Activated CD4-positive, alpha-beta T cell treated with anti-CD3 and anti-CD28 coated beads for 36 hours (primary cell): ENCODE measurements at regions not wholly inside any gene's neighbourhood (a gene's known extent, or its start where the extent isn't known, plus 50 kb on each side); places are given as distances from the start of the nearest gene placed in this dataset.

Experiments
- ATAC-seq: fragments of 200-7000 bp; cut with Tn5 transposase; one replicate; pipeline ENCODE4 v1.10.0; 2021; ENCODE audit warnings: mild to moderate bottlenecking, moderate library complexity
- CTCF ChIA-PET: fragments of 350-600 bp; sonication (Branson Sonifier 250); formaldehyde crosslinking; loops from one replicate; lab custom pipeline; 2021; ENCODE audit warnings: antibody characterized with exemption; lab: Charles Lee
- POLR2A ChIA-PET: fragments of 350-600 bp; sonication (Branson Sonifier 250); formaldehyde crosslinking; loops from one replicate; lab custom pipeline; 2021; ENCODE audit warnings: antibody characterized with exemption, inconsistent platforms; lab: Charles Lee
- DNase-seq: peaks from one replicate; pipeline ENCODE4 v3.0.0-alpha.2; 2020
- H3K27ac Mint-ChIP-seq: one replicate; pipeline ENCODE4 v1.8.0; 2021; ENCODE audit warnings: mixed read lengths
- H3K27me3 Mint-ChIP-seq: one replicate; pipeline ENCODE4 v1.8.0; 2021; ENCODE audit warnings: mixed read lengths
- H3K36me3 Mint-ChIP-seq: one replicate; pipeline ENCODE4 v1.8.0; 2021; ENCODE audit warnings: low read depth, mixed read lengths
- H3K4me1 Mint-ChIP-seq: one replicate; pipeline ENCODE4 v1.8.0; 2021; ENCODE audit warnings: mixed read lengths
- H3K4me3 Mint-ChIP-seq: one replicate; pipeline ENCODE4 v1.8.0; 2021; ENCODE audit warnings: mild to moderate bottlenecking, moderate library complexity, mixed read lengths
- H3K9me3 Mint-ChIP-seq: one replicate; pipeline ENCODE4 v1.8.0; 2021; ENCODE audit warnings: low read depth, mixed read lengths
- intact Hi-C, 2 experiments: fragments of 100-400 bp; cut with DNase I in 1 of 2; cut with micrococcal nuclease in 1 of 2; formaldehyde crosslinking; loops; one replicate each; pipeline versions ENCODE4 v1.14.2 to v1.15.1; 2022 to 2024; cut with DNase I, micrococcal nuclease

DNA sequence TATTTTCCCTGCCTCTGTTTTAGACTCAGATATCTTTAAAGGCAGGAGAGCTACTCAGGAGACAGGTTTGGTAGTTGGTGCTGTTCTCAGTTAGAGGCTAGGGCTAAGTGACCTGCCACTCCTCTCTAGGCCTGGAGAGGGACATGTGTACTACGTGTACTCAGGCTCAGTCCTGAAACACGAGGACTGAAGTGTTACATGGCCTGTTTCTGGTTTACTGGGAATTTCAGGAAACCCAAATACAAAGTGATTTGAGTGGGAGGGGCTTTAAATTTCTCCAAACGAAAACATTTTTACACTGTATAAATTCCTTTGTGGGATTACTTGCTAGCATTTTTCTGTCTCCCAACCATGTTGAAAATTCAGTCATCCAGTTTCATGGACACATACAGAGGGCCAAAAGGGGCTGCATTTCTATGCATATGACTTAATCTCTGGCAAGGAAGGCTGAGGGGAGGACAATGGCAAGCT lies 343.3 kb downstream of the CYP26B1 start:
- Mint-ChIP-seq H3K36me3 (no peaks in the 10 kb centered on the region), H3K9me3 (no peaks in the 10 kb centered on the region), H3K4me1 (no peaks in the 10 kb centered on the region), H3K27ac (no peak overlapping the region), H3K27me3 (peaks cover 2% of the 10 kb centered on the region), H3K4me3 (no peak overlapping the region)
- no peak for ATAC-seq
- POLR2A ChIA-PET = no interaction called here
- intact Hi-C loops = no loop called here
- CTCF ChIA-PET = no interaction called here
- no peak for DNase-seq

DNA sequence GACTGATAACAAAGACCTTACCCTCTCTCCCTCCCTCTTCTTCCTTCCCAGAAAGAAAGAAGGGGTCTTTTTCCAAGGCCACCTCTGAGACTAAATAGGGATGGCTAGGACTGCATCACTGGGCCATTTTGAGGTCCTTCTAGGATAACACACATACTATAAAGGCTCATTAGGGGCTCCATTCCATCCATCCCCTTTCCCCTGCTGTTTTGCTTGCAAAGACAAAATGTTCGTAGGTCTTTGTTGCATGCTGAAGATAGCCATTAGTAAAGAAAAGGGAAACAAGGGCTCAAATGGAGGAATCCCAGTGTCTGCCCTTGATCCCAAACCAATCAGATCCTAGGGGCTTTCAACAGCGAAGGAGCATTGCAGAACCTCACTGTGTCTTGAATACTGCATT lies 344.3 kb downstream of the CYP26B1 start:
- Mint-ChIP-seq H3K4me3 (no peak overlapping the region), H3K27ac (no peak overlapping the region), H3K36me3 (no peaks in the 10 kb centered on the region), H3K9me3 (no peaks in the 10 kb centered on the region), H3K27me3 (peaks cover 2% of the 10 kb centered on the region), H3K4me1 (no peaks in the 10 kb centered on the region)
- ATAC-seq (no peak), DNase-seq (no peak)
- ChIA-PET CTCF (no interaction called here), POLR2A (no interaction called here)
- intact Hi-C loops = no loop called here

DNA sequence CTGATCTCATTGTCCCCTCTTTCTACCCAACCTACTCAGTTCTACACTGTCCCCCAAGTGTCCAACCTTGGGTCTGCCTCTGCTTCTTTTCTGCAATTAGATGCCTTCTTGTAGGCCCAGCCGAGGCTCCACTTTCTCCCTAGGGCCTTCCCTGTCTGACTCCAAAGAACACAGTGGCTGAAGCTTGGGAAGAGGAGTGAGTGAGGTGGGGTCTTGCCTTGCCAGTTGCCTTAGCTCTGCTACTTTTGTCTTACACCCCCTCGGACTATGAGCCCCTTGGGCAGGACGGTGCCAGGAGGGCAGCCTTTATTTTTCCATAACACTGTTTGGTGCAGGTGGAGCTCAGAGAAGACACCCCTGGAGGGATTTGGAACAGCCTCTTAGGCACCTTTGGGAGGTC lies 345.1 kb downstream of the CYP26B1 start:
- no peak overlapping the region for H3K27ac Mint-ChIP-seq
- no peaks in the 10 kb centered on the region for H3K9me3 Mint-ChIP-seq
- POLR2A ChIA-PET = no interaction called here
- ATAC-seq (no peak), DNase-seq (no peak)
- H3K4me3 Mint-ChIP-seq = no peak overlapping the region
- CTCF ChIA-PET = no interaction called here
- no peaks in the 10 kb centered on the region for H3K27me3 Mint-ChIP-seq
- intact Hi-C loops = no loop called here
- H3K4me1 Mint-ChIP-seq = no peaks in the 10 kb centered on the region
- H3K36me3 Mint-ChIP-seq = no peaks in the 10 kb centered on the region

DNA sequence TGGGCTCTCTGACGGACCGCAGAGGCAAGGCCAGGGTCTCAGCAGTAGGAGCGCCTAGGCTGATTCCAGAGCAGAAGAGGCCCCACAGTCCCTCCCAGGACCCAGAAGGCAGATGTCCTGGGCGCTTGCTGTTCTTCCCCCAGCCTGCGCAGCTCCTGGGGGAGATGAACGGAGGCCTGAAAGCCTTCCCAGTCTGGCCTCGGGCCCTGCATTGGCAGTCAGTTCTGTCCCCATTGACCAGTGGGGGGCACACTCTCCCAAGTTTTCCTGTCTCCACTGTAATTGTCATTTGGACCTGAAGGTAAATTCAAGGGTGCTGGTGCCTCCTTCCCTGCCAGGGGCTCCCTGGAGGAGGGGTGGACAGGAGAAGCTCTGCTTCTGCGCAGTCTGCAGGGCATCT lies 345.7 kb downstream of the CYP26B1 start:
- Mint-ChIP-seq H3K36me3 (no peaks in the 10 kb centered on the region), H3K4me1 (no peaks in the 10 kb centered on the region), H3K9me3 (no peaks in the 10 kb centered on the region), H3K27ac (no peak overlapping the region), H3K4me3 (no peak overlapping the region), H3K27me3 (no peaks in the 10 kb centered on the region)
- intact Hi-C loops = no loop called here
- ChIA-PET CTCF (interaction anchor here (0.7 to 0.8 kb wide), 2 partner anchors 145 to 778 kb away, joined by 3 to 4 read pairs; no protein-coding TSS in a partner anchor), POLR2A (no interaction called here)
- DNase-seq = peak; percentile 41
- ATAC-seq = no peak

DNA sequence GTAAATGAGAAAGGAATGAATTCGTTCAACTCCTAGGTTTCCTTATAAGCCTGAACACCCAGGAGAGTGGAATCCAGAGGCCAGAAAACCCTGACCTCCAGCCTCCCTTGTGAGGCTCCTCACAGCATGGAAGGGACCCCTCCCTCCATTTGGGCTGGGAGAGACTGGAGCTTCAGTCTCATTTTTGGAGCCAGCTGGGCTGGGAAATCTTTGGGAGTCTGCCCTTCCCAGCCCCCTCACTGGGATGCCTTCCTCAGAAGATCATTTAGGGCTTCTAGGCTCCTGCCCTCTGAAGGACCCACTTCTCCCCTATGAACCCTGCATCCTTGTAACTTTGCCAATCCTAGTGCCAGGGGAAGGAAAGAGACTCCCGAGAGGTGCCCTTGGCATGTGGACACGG lies 346.1 kb downstream of the CYP26B1 start:
- CTCF ChIA-PET = interaction anchor here (0.7 to 0.8 kb wide), 2 partner anchors 146 to 778 kb away, joined by 3 to 4 read pairs; no protein-coding TSS in a partner anchor
- no peaks in the 10 kb centered on the region for H3K4me1 Mint-ChIP-seq

DNA sequence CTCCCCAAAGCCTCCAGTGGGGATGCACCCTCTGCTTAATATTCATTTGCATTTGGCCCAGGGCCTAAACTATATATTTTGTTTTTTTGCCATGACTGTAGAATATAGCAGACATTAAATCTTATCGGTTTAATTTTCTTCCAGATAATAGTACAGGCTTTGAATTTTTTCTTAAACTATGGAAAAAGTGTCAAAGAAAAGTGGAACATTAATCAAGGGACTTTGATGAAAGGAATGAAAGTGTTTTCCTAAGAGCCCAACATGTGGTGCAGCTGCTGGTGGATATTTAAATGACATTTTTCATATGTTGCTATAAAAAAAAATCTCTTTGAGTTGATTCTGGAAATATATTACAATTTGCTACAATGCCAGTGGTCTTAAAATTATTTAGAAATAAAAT lies 346.8 kb downstream of the CYP26B1 start:
- ATAC-seq = no peak
- intact Hi-C loops = no loop called here

More for the DNA sequence above, 346.1 kb downstream of the CYP26B1 start:
- Mint-ChIP-seq H3K9me3 (no peaks in the 10 kb centered on the region), H3K27me3 (no peaks in the 10 kb centered on the region), H3K4me3 (no peak overlapping the region), H3K36me3 (no peaks in the 10 kb centered on the region), H3K27ac (no peak overlapping the region)
- POLR2A ChIA-PET = no interaction called here
- no peak for DNase-seq
- ATAC-seq = no peak
- intact Hi-C loops = no loop called here

DNA sequence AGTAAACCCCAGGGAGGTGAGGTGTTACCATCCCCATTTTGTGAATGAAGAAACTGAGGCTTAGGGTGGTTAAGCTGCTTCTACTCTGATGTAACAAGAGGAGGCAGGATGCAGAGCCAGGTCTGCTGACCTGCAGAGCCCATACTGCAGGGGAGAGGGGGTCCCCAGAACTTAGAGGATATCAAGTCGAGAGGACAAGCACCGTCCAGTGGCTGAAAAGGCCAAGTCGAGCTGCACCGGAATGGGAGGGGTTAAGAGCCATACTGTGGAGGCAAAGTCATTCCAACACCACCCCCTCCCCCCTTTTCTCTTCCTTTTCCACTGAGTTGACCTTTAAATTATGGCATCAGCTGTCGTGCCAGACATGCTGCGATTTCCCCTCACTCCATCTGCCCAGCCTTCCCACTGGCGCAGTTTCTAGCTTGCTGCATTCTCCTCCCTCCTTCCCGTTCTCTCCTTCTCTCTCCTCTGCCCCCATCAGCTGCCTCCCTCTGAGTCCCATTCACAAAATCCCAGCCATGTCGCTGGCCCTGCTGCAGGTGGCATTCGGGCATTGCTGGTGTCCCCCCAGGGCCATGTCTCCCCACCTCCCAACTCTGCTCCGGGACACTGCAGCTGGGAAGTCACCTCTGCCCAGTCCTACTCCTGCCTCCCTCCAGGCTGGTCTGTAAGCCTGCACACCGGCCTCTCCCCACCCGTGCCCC lies 346.9 kb downstream of the DYSF start:
- CTCF ChIA-PET = interaction anchor here (0.6 kb wide), 1 partner anchor 779 kb away, joined by 4 read pairs; no protein-coding TSS in a partner anchor
- intact Hi-C loops = no loop called here
- no peaks in the 10 kb centered on the region for H3K36me3 Mint-ChIP-seq

More for the DNA sequence above, 346.8 kb downstream of the CYP26B1 start:
- DNase-seq = no peak
- H3K4me3 Mint-ChIP-seq = no peak overlapping the region
- POLR2A ChIA-PET = no interaction called here
- no peaks in the 10 kb centered on the region for H3K9me3 Mint-ChIP-seq
- H3K27me3 Mint-ChIP-seq = no peaks in the 10 kb centered on the region
- H3K36me3 Mint-ChIP-seq = no peaks in the 10 kb centered on the region
- CTCF ChIA-PET = no interaction called here
- H3K4me1 Mint-ChIP-seq = no peaks in the 10 kb centered on the region
- no peak overlapping the region for H3K27ac Mint-ChIP-seq

DNA sequence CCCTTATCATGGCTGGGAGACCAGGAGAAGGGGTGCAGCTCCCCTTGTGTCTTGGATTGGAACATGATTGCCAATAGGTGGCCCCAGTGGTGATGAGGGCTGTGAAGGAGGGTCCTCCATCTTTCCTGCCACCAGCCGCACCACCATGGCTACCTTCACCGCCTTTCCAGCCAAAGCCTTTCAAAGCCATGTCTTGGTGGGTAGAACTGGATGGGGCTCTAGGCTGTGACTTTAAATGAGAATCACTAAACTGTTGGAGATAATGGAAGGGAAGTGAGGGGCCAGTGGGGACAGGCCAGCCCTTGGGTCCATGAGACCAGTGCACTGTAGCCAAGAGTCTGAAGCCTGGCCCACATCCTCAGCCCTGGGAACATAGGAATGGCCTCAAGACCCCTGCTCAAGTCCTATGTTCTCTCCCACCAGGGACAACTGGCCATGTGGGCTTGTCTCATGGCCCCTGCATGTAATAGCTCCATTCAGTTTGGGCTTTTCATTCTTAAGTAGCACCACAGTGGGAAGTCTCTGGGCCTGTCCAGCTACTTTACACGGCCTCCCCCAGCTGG lies 345.7 kb downstream of the DYSF start:
- intact Hi-C loops = loop anchor here in 1 of 2 experiments (5.0 kb wide), 1 partner anchor 252 kb away; no protein-coding TSS in a partner anchor
- ATAC-seq = no peak
- no peaks in the 10 kb centered on the region for H3K27me3 Mint-ChIP-seq
- H3K36me3 Mint-ChIP-seq = no peaks in the 10 kb centered on the region
- no peaks in the 10 kb centered on the region for H3K9me3 Mint-ChIP-seq
- no peak overlapping the region for H3K27ac Mint-ChIP-seq
- ChIA-PET CTCF (interaction anchor here (0.6 to 1.4 kb wide), 4 partner anchors 17 to 360 kb away, joined by 3 to 5 read pairs (median 3); no protein-coding TSS in a partner anchor), POLR2A (no interaction called here)
- no peak for DNase-seq
- H3K4me1 Mint-ChIP-seq = no peaks in the 10 kb centered on the region
- no peak overlapping the region for H3K4me3 Mint-ChIP-seq

More for the DNA sequence above, 346.9 kb downstream of the DYSF start:
- no peaks in the 10 kb centered on the region for H3K4me1 Mint-ChIP-seq
- ATAC-seq (no peak), DNase-seq (no peak)
- no peaks in the 10 kb centered on the region for H3K27me3 Mint-ChIP-seq
- no peaks in the 10 kb centered on the region for H3K9me3 Mint-ChIP-seq
- POLR2A ChIA-PET = no interaction called here
- H3K27ac Mint-ChIP-seq = no peak overlapping the region
- H3K4me3 Mint-ChIP-seq = no peak overlapping the region

DNA sequence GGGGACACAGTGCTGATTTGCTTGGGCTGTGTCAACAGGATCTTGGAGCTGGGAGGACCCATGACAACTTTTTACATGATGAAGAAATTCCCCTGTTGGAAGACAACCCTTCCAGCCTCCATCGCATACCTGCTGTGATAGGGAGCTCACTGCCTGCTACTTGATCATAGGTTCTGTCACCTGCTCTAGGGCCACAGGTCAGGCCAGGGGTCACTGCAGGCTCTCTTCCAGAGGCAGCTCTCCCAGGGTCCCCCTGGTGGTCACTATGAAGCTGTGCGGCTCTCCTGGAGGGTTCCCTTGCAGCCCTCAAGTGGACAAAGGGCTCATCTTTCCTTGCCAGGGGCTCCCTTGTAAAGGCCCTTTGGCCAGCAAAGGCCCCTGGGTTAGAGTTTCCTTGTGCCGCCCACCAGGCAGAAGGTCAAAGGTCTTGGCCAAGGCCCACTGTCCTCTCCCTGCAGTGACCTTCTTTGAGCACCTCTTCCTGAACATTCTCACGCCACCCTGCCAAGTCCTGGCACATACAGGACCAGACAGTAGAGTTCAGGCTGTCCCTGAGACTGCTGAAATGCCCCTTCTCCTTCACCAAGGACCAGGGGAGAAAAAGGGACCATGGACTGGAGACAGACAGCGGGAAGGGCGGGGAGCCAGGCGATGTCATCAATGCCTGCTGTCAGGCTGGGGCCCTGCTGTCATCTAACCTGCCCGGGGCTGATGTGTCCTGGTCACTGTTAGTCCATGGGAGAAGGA lies 345.1 kb downstream of the DYSF start:
- intact Hi-C loops = loop anchor here (1.0 to 5.0 kb wide), 4 partner anchors 188 to 268 kb away; no protein-coding TSS in a partner anchor
- ChIA-PET CTCF (interaction anchor here (0.7 to 1.4 kb wide), 5 partner anchors 16 to 352 kb away, joined by 3 to 5 read pairs (median 3); no protein-coding TSS in a partner anchor), POLR2A (no interaction called here)
- Mint-ChIP-seq H3K36me3 (no peaks in the 10 kb centered on the region), H3K27me3 (no peaks in the 10 kb centered on the region), H3K4me1 (no peaks in the 10 kb centered on the region), H3K4me3 (no peak overlapping the region), H3K27ac (no peak overlapping the region), H3K9me3 (no peaks in the 10 kb centered on the region)
- ATAC-seq = no peak
- DNase-seq = peak; percentile 42

DNA sequence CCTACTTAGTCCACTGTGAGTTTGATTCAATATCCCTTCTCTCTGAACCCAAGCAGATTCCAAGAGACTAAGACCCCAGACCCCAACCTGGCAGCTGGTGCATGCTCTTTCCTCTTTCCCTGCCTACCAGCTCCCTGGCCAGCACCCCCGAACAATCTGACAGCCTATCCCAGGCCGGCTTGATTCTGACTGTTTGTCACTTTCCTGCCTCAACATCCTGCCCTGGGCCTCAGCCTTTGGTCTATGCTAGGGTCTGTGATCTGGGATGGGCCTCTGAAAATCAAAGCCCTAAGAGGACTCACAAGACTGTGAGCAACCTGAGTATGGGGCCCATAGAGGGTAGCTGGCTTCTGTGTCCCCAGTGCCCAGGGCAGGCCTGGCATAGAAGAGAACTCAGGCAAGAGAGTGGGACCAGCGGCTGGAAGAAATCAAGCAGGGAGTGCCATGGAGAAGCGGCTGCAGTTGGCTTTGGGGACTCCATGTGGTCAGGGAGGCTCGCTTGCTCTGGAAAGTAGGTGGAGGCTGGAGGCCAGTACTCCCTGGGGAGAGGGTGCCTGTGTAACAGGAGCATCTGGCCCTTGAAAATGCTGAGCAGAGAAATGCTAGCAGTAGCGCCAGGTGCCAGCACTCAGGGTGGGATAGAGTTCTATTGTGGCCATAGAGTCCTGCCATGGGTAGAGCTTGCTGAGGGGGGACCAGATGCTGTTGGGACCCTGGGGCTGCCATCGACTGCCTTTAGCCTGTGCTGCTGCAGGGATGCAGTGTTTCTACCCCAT lies 343.9 kb downstream of the DYSF start:
- no peaks in the 10 kb centered on the region for H3K4me1 Mint-ChIP-seq

DNA sequence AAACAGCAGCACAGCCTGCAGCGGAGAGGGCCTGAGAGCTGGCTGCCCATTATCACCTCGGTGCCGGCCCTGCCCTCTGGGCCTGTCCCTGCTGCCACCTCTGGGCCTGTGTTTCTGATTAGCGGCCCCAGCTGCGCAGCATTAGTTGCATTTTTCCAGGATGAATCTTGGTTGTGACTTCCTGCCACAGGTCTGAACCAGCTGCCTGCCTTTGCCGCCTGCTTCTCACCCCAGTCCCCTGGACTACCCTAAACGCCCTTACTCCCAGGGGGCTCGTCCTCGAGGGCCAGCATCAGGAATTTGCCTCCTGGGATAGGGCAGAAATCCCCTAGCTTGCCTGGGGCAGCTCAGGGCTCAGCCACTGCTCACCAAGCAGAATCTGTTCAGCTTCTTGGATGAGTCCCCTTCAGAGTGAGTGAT lies 342.8 kb downstream of the DYSF start:
- intact Hi-C loops = loop anchor here in 1 of 2 experiments (5.0 kb wide), 1 partner anchor 249 kb away; no protein-coding TSS in a partner anchor
- Mint-ChIP-seq H3K27me3 (no peaks in the 10 kb centered on the region), H3K27ac (no peak overlapping the region), H3K4me3 (no peak overlapping the region), H3K36me3 (no peaks in the 10 kb centered on the region), H3K4me1 (no peaks in the 10 kb centered on the region), H3K9me3 (no peaks in the 10 kb centered on the region)
- no peak for DNase-seq
- POLR2A ChIA-PET = no interaction called here
- no peak for ATAC-seq
- CTCF ChIA-PET = no interaction called here

More for the DNA sequence above, 343.9 kb downstream of the DYSF start:
- ChIA-PET CTCF (interaction anchor here (0.6 to 1.4 kb wide), 4 partner anchors 15 to 353 kb away, joined by 3 to 5 read pairs (median 3); no protein-coding TSS in a partner anchor), POLR2A (no interaction called here)
- ATAC-seq (no peak), DNase-seq (no peak)
- Mint-ChIP-seq H3K27me3 (no peaks in the 10 kb centered on the region), H3K36me3 (no peaks in the 10 kb centered on the region), H3K9me3 (no peaks in the 10 kb centered on the region), H3K4me3 (no peak overlapping the region), H3K27ac (no peak overlapping the region)
- intact Hi-C loops = loop anchor here in 1 of 2 experiments (5.0 kb wide), 1 partner anchor 250 kb away; no protein-coding TSS in a partner anchor
